ENCODE measurements at regions not wholly inside any gene's neighbourhood (a gene's known extent, or its start where the extent isn't known, plus 50 kb on each side); places are given as distances from the start of the nearest gene placed in this dataset.

GRCh38 chr14:104284107-104284592 is 145.8 kb downstream of the KIF26A start:
- Histone ChIP-seq H3K36me3 (replicated peaks in 1 of 2; ENCODE audit: control insufficient read depth in 1 of 2, insufficient read depth in 2 of 2, low read length in 1 of 2) (no peaks in the 10 kb centered on the region), H3K4me2 (no peak overlapping the region), H3K4me3 (ENCODE audit: low read depth in 2 of 2, low read length in 1 of 2) (no peak overlapping the region), H3K27me3 (ENCODE audit: insufficient read depth) (no peaks in the 10 kb centered on the region), H3F3A (replicated peaks; ENCODE audit: insufficient read depth) (peaks cover 4% of the 10 kb centered on the region), H4K20me1 (ENCODE audit: insufficient read depth) (no peaks in the 10 kb centered on the region), H3K9me2 (no peaks in the 10 kb centered on the region), H3K9me3 (no peaks in the 10 kb centered on the region), H3K27ac (ENCODE audit: low read depth in 2 of 2, low read length in 1 of 2) (peak overlapping the region in 1 of 2 experiments; percentile 16; a peak in 1 of 4 replicates), H2AFZ (ENCODE audit: low read depth) (no peak overlapping the region), H3K79me2 (ENCODE audit: insufficient read depth) (no peaks in the 10 kb centered on the region), H3K9ac (no peak overlapping the region), H3K4me1 (ENCODE audit: control insufficient read depth in 1 of 2, insufficient read depth in 2 of 2, low read depth in 1 of 2, low read length in 1 of 2) (peaks cover 0 to 75% of the 10 kb centered on the region in 2 experiments; a peak in 1 of 4 replicates)
- TF ChIP-seq CHD2 (IDR thresholded peaks at IDR 0.05; ENCODE audit: low read length, partially characterized antibody) (no peak), MAX (IDR thresholded peaks at IDR 0.05; ENCODE audit: low read depth) (no peak), EZH2phosphoT487 (IDR thresholded peaks at IDR 0.05; ENCODE audit: borderline replicate concordance, low read depth) (no peak), FOSL2 (IDR thresholded peaks at IDR 0.05; ENCODE audit: borderline replicate concordance, low read depth) (no peak), NRF1 (IDR thresholded peaks at IDR 0.05; ENCODE audit: low read depth, low read length) (no peak), SMC3 (IDR thresholded peaks at IDR 0.05; ENCODE audit: low read depth, low read length) (no peak), RXRA (IDR thresholded peaks at IDR 0.05; ENCODE audit: borderline replicate concordance, low read depth) (no peak)
- peak; percentile 24 for DNase-seq
- POLR2A ChIA-PET: no interaction called here
- WGBS (ENCODE audit: low lambda C conversion rate): 35% methylated on average over 3 of the region's 9 CpGs
- CTCF ChIA-PET: interaction anchor here (0.8 to 2.2 kb wide), 5 partner anchors 10 to 125 kb away, joined by 3 to 9 read pairs (median 4); no protein-coding TSS in a partner anchor

- ChIA-PET POLR2A (interaction anchor here (0.9 to 1.0 kb wide), 2 partner anchors 10 to 61 kb away, joined by 3 read pairs; no protein-coding TSS in a partner anchor), CTCF (interaction anchor here (0.8 to 2.2 kb wide), 5 partner anchors 9 to 124 kb away, joined by 3 to 9 read pairs (median 4); no protein-coding TSS in a partner anchor)
- H4K20me1 ChIP-seq (ENCODE audit: insufficient read depth): no peaks in the 10 kb centered on the region
- no peak overlapping the region for H2AFZ ChIP-seq (ENCODE audit: low read depth)
- H3F3A ChIP-seq (replicated peaks; ENCODE audit: insufficient read depth): peaks cover 5% of the 10 kb centered on the region
- H3K4me1 ChIP-seq (ENCODE audit: control insufficient read depth in 1 of 2, insufficient read depth in 2 of 2, low read depth in 1 of 2, low read length in 1 of 2): peaks cover 0 to 68% of the 10 kb centered on the region in 2 experiments; a peak in 1 of 4 replicates
- H3K4me3 ChIP-seq (ENCODE audit: low read depth in 2 of 2, low read length in 1 of 2): no peak overlapping the region
- no peaks in the 10 kb centered on the region for H3K36me3 ChIP-seq (replicated peaks in 1 of 2; ENCODE audit: control insufficient read depth in 1 of 2, insufficient read depth in 2 of 2, low read length in 1 of 2)
- H3K4me2 ChIP-seq: no peak overlapping the region
- TF ChIP-seq EZH2phosphoT487 (IDR thresholded peaks at IDR 0.05; ENCODE audit: borderline replicate concordance, low read depth): no peak
- no peak for TF ChIP-seq PBX3 (IDR thresholded peaks at IDR 0.05)
- no peak for TF ChIP-seq RXRA (IDR thresholded peaks at IDR 0.05; ENCODE audit: borderline replicate concordance, low read depth)
- no peak for TF ChIP-seq SMC3 (IDR thresholded peaks at IDR 0.05; ENCODE audit: low read depth, low read length)
- no peak for TF ChIP-seq MAX (IDR thresholded peaks at IDR 0.05; ENCODE audit: low read depth)
- TF ChIP-seq MEF2A (IDR thresholded peaks at IDR 0.05; ENCODE audit: borderline replicate concordance, low read depth): no peak
- TF ChIP-seq TAF1 (IDR thresholded peaks at IDR 0.05; ENCODE audit: borderline replicate concordance, low read depth, low read length): no peak
- TF ChIP-seq IRF3 (IDR thresholded peaks at IDR 0.05; ENCODE audit: low read depth, low read length): no peak
- no peak for TF ChIP-seq USF2 (IDR thresholded peaks at IDR 0.05; ENCODE audit: borderline replicate concordance, low read depth, low read length)
- TF ChIP-seq POLR2AphosphoS5 (IDR thresholded peaks at IDR 0.05; ENCODE audit: low read depth, low read length): no peak
- no peak for TF ChIP-seq FOXM1 (IDR thresholded peaks at IDR 0.05; ENCODE audit: low read depth)
- no peak for TF ChIP-seq RFX5 (IDR thresholded peaks at IDR 0.05; ENCODE audit: low read length)
- no peaks in the 10 kb centered on the region for H3K27me3 ChIP-seq (ENCODE audit: insufficient read depth)
- H3K9me3 ChIP-seq: no peaks in the 10 kb centered on the region
- no peaks in the 10 kb centered on the region for H3K9me2 ChIP-seq
- H3K79me2 ChIP-seq (ENCODE audit: insufficient read depth): no peaks in the 10 kb centered on the region
- H3K27ac ChIP-seq (ENCODE audit: low read depth in 2 of 2, low read length in 1 of 2): peak overlapping the region in 1 of 2 experiments; percentile 62; a peak in 2 of 4 replicates
- peak; percentile 16 for DNase-seq
- no peak overlapping the region for H3K9ac ChIP-seq
- 67% methylated on average over 17 of the region's 29 CpGs for WGBS (ENCODE audit: low lambda C conversion rate)
Measured at GRCh38 chr14:104284636-104285507, 146.5 kb downstream of the KIF26A start.

Data from SK-N-SH (cell line).